NCI-H1092 (cell line): ENCODE measurements at regions not wholly inside any gene's neighbourhood (a gene's known extent, or its start where the extent isn't known, plus 50 kb on each side); places are given as distances from the start of the nearest gene placed in this dataset.
"Not testable (repeated sequence)": the region's sequence is repeated elsewhere in the genome, so short reads cannot be mapped to it uniquely, and the experiment has no call there.

Source experiments
- DNase-seq: peaks from one replicate; lab custom pipeline; 2025; lab: John Stamatoyannopoulos, UW

GRCh38 chr18:65998971-65999700 is 248.3 kb downstream of the CDH7 start:
- not testable (repeated sequence) for DNase-seq

GRCh38 chr18:65995206-65995605 is 244.4 kb downstream of the CDH7 start:
- no peak for DNase-seq

DNA sequence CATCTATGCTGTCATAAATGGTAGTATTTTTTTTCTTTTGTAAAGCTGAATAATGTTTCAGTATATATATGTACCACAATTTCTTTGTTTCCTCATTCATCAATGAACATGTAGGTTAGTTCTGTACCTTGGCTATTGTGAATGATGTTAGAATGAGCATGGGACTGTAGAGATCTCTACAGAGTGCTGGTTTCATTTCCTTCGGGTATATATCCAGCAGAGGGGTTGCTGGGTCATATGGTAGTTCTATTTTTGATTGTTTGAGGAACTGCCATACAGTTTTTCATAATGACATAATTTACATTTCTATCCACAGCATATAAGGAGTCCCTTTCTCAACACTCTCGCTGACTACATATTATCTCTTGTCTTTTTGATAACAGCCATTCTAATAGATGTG is 243.5 kb downstream of the CDH7 start:
- no peak for DNase-seq

DNA sequence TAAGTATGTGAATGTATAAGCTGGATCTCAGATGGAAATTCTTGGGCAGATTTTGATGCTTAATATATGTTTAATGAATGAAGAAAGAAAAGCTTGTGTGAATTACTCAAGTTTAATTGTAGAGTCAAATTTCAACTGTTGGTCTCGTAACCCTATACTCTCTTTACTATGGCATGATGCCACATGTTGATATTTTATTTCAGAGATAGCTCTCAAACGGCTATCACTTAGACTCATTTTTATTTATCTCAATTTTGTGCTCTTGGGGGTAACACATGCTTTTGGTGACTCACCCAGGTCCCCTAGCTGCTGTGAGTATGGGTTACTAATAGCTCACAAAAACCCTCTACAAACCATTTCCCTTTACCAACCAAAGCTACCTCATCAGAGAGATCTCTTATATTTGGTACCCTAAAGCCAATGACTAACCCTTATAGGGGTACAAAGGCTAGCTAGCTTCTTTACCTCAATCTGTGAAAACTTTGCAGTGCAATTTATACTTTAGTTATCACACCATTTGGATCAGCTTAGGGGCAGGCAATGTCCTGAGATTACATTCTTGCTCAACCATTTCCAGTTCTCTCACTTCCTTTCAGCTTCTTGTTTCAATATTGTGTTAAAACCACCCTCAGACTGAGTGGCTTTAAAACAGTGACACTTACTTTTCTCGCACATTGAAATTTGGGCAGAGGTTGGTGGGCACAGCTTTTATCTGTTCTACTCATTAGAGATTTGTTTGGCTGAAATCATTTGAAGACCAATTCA is 240.3 kb downstream of the CDH7 start:
- DNase-seq = no peak

GRCh38 chr18:65990174-65990690 is 239.4 kb downstream of the CDH7 start:
- DNase-seq = no peak

DNA sequence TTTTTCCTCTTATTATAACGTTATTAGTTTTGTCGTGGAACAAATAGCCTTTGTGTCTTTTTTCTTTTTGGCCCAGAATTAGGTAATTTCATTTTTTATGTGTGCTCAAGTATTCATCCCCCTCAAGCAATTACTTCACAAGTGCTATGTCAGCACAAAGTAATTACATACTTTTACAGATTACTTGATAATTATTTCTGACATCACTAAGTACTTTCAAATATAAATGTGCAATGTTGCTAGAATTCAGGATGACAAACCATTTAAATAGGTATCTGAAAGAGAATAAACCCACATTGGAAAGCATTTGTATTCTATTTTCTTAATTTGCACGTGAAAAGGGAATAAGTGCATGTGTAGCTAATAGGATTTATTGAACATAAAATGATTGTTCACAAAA is 238.2 kb downstream of the CDH7 start:
- no peak for DNase-seq

- DNase-seq = no peak
Measured at GRCh38 chr18:65988386-65988785, 237.6 kb downstream of the CDH7 start.

GRCh38 chr18:65983750-65984149 is 232.9 kb downstream of the CDH7 start:
- no peak for DNase-seq

DNA sequence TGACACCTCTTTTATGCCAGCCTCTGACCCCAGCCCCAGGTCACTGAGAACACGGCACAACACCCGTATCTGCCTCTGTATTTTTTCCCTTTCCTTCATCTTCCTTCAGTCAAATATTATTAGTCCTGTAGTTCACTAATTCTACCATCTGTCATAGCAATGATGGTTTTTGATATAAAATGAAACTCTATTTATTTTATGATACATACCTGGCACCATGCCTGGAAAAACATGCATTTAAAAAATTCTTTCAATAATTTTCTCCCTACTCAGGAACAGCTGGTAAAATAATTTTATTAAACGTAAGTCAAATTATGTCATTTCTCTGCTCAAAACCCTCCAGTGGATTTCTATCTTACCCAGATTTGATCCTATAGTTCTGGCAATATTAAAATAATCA is 224.7 kb downstream of the CDH7 start:
- DNase-seq = no peak

DNA sequence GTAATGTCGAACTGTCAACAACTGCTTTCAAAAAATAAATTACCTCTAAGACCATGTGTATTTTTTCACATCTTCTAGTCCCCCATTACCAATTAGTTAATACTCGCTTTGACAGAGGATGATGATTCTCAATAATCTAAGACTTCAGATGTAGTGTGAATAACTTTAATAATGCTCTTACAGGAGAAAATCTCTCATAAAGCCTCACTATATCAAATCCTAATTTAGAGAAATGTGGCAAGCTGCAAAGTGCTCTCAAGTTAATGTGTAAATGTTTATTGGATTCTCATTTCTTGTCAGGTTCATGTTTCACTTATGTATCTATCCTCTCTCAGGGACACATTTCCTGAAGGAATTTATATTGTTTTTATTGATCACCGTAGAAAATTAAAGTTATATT is 223.9 kb downstream of the CDH7 start:
- no peak for DNase-seq

- no peak for DNase-seq
Measured at GRCh38 chr18:65968239-65969004, 217.6 kb downstream of the CDH7 start.

DNA sequence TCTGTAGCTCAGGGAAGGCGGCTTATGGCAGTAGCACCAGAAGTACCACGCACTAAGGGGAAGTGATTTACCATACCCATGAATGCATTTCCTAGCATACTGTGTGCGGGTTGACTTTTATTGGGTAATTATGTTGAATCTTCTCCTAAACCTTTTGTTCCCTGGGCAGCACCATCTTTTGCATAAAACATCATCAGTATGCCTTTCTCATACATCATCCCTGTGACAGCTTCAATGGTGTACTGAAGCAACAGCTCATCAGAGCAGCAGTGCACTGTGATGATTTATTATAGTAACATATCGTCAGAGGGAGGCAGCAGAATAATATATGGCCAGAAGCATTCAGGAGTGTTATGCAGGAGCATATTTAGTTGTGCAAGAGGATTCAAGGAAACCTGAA is 204.9 kb downstream of the CDH7 start:
- DNase-seq = no peak

DNA sequence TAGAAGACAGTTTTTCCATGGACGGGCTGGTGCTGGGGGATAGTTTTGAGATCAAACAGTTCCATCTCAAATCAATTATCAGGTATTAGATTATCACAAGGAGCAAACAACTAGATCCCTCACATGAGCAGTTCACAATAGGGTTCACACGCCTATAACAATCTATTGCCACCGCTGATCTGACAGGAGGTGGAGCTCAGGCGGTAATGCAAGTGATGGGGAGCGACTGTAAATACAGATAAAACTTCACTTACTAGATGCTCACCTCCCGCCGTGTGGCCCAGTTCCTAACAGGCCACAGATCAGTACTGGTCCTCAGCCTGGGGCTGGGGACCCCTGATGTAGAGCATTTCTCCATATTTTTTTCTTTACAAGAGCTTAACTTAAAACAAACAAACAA is 203.6 kb downstream of the CDH7 start:
- no peak for DNase-seq

- no peak for DNase-seq
Measured at GRCh38 chr18:65946777-65947176, 196.0 kb downstream of the CDH7 start.

- DNase-seq = no peak
Measured at GRCh38 chr18:65943268-65943667, 192.5 kb downstream of the CDH7 start.

DNA sequence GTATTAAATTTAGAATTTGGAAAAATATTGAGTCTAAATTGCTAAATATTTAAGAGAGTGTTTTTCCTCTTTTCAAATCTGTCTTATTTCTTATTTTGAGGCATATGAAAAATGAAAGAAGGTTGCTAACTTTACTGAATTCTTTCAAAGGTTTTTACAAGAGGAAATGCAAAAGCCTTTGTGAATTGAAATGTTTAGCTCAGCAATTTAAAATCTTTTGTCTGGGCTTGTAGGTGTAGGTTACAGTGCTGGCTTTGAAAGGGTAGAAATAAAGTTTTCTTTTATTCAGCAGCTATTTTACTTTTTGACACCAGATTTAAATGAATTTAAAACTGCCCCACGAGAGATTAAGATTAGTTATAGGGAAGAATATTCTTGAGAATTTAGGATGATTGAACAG is 192.0 kb downstream of the CDH7 start:
- no peak for DNase-seq

DNA sequence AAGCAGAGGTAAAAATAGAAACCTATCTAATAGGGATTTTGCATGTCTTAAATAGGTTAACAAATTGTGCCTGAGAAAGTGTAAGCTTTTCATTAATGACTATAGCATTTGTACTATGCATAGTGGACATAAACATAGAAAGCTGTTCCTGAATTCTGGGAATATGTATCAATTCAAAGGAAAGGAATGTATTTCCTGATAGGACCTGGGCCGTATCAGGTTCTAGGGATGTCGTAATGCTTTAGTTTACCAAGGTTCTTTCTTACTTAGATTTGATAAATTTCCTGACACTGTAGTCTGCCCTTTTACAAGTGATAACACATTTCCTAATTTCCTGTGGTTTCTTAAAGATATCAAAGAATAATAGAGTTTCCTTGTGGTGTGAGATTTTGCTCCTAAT is 191.3 kb downstream of the CDH7 start:
- no peak for DNase-seq

DNA sequence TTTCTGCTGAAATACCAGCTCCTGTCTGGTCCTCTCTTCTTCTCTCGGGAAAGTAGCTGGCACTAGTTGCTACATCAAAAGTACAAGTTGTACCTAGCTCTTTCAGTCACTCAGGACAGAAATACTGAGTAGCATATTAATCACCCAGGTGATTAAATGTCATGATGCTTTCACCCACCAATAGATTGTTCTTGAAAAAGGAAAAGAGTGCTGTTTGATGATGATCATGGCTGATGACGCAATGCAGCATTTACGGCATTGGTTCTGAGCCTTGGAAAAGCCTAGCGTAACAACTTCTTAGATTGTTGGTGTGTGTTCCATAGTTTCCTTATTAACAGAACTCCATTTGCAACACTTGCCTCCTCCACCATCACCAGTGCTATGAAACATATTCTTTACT is 190.7 kb downstream of the CDH7 start:
- no peak for DNase-seq
